ENCODE measurements at regions not wholly inside any gene's neighbourhood (a gene's known extent, or its start where the extent isn't known, plus 50 kb on each side); places are given as distances from the start of the nearest gene placed in this dataset.

DNA sequence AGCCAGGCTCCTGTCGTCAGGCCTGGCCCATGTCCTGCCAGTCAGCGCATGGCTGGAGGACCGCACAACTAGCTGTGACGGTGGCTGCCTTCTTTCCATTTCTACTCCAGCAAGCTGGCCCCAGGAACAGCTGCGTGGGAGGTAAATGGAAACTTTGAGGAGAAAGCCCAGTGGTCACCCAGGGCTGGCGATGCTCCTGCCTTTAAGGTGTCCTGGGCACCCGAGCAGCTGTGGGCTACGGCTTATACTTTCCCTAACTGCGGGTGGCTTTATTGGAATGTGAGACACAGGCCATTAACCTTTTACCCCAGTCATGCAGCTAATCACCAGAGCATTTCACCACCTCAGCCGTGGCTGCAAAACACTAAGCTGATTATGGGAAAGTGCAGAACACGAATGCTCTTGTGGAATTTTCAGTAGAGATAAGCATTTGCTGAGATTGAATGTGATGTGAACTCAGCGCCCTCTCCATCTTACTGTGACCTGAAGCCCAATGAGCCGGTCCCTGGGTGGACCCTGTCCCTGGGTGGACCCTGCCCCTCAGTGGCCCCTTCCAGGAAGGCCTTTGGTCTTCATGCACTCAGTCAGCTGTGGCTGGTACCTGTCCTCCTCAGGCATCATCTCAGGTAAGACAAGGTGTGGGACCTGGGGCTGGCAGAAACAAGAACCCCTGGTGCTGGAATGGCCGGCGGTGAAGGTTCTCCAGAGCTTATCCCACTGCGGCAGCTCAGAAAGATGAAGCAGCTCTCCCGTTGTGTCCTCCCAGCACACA is 275.4 kb upstream of the HS6ST1 start:
- no TSS peak for BruUV-seq (replicated peaks)
- H3K4me2 ChIP-seq (ENCODE audit: insufficient read depth, low read length) = no peak overlapping the region
- no peaks in the 10 kb centered on the region for H3K36me3 ChIP-seq (ENCODE audit: control insufficient read depth in 2 of 2, extremely low read depth in 1 of 2, insufficient read depth in 2 of 2, low read length in 2 of 2)
- no peaks in the 10 kb centered on the region for H3K9me1 ChIP-seq (replicated peaks; ENCODE audit: control insufficient read depth, extremely low read depth, insufficient read depth, low read length)
- no peaks in the 10 kb centered on the region for H3K9me3 ChIP-seq (replicated peaks; ENCODE audit: control insufficient read depth, insufficient read depth, low read length)
- no peaks in the 10 kb centered on the region for H3K4me1 ChIP-seq (ENCODE audit: control insufficient read depth, extremely low read depth, insufficient read depth, low read length)
- H3K79me2 ChIP-seq (ENCODE audit: control insufficient read depth, insufficient read depth, low read length) = no peaks in the 10 kb centered on the region
- no peak overlapping the region for H3K27ac ChIP-seq (ENCODE audit: insufficient read depth, low read depth, low read length)
- ChIA-PET CTCF (no interaction called here), POLR2A (no interaction called here)
- no peak for DNase-seq (ENCODE audit: low read depth, low spot score)
- TF ChIP-seq POLR2AphosphoS5 (IDR thresholded peaks at IDR 0.05; ENCODE audit: insufficient read depth, low read depth, low read length) (no peak), JUN (IDR thresholded peaks at IDR 0.05; ENCODE audit: borderline replicate concordance, insufficient read depth, insufficient read length, low read depth) (no peak), EZH2 (IDR thresholded peaks at IDR 0.05; ENCODE audit: borderline replicate concordance, low read depth, low read length, severe bottlenecking) (no peak)
- FAIRE-seq = no peak
- intact Hi-C loops (cut with micrococcal nuclease) (no loop called here), dilution Hi-C loops (cut with MboI; ENCODE audit: extremely low pct_ligation_motif_present, low sequenced_read_pairs) (no loop called here)
- no peaks in the 10 kb centered on the region for H4K20me1 ChIP-seq (replicated peaks; ENCODE audit: control insufficient read depth, extremely low read depth, insufficient read depth, low read length)
- no peaks in the 10 kb centered on the region for H3K27me3 ChIP-seq (ENCODE audit: control insufficient read depth in 2 of 2, insufficient read depth in 2 of 2, low read length in 2 of 2)
- H2AFZ ChIP-seq (ENCODE audit: low read depth, low read length) = no peak overlapping the region
- H3K9ac ChIP-seq (replicated peaks; ENCODE audit: extremely low read depth, insufficient read depth, low read length) = no peak overlapping the region
- H3K4me3 ChIP-seq (replicated peaks in 1 of 3; ENCODE audit: insufficient read depth in 1 of 3, low read depth in 1 of 3, low read length in 3 of 3) = no peak overlapping the region

DNA sequence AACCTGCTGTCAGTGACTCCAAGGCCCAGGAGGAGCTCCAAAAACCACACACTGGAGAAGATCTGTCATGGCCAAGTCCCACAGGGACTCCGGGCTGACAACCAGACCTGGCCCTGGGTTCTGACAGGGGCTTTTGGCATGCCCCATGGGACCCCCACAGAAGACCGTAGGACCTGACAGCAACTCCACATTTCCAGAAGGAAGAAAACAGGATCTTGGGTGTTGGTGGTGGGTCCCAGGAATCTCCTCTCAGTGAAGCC is 275.9 kb upstream of the HS6ST1 start:
- Histone ChIP-seq H3K9me1 (replicated peaks; ENCODE audit: control insufficient read depth, extremely low read depth, insufficient read depth, low read length) (no peaks in the 10 kb centered on the region), H4K20me1 (replicated peaks; ENCODE audit: control insufficient read depth, extremely low read depth, insufficient read depth, low read length) (no peaks in the 10 kb centered on the region), H2AFZ (ENCODE audit: low read depth, low read length) (no peak overlapping the region), H3K36me3 (ENCODE audit: control insufficient read depth in 2 of 2, extremely low read depth in 1 of 2, insufficient read depth in 2 of 2, low read length in 2 of 2) (no peaks in the 10 kb centered on the region), H3K27me3 (ENCODE audit: control insufficient read depth in 2 of 2, insufficient read depth in 2 of 2, low read length in 2 of 2) (no peaks in the 10 kb centered on the region), H3K9ac (replicated peaks; ENCODE audit: extremely low read depth, insufficient read depth, low read length) (no peak overlapping the region), H3K27ac (ENCODE audit: insufficient read depth, low read depth, low read length) (no peak overlapping the region), H3K4me1 (ENCODE audit: control insufficient read depth, extremely low read depth, insufficient read depth, low read length) (no peaks in the 10 kb centered on the region), H3K4me2 (ENCODE audit: insufficient read depth, low read length) (no peak overlapping the region), H3K79me2 (ENCODE audit: control insufficient read depth, insufficient read depth, low read length) (no peaks in the 10 kb centered on the region), H3K4me3 (replicated peaks in 1 of 3; ENCODE audit: insufficient read depth in 1 of 3, low read depth in 1 of 3, low read length in 3 of 3) (no peak overlapping the region), H3K9me3 (replicated peaks; ENCODE audit: control insufficient read depth, insufficient read depth, low read length) (no peaks in the 10 kb centered on the region)
- no peak for FAIRE-seq
- TF ChIP-seq JUN (IDR thresholded peaks at IDR 0.05; ENCODE audit: borderline replicate concordance, insufficient read depth, insufficient read length, low read depth) = no peak
- no peak for TF ChIP-seq EZH2 (IDR thresholded peaks at IDR 0.05; ENCODE audit: borderline replicate concordance, low read depth, low read length, severe bottlenecking)
- no peak for TF ChIP-seq POLR2AphosphoS5 (IDR thresholded peaks at IDR 0.05; ENCODE audit: insufficient read depth, low read depth, low read length)
- TF ChIP-seq, protein P1, sequence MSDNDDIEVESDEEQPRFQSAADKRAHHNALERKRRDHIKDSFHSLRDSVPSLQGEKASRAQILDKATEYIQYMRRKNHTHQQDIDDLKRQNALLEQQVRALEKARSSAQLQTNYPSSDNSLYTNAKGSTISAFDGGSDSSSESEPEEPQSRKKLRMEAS (IDR thresholded peaks at IDR 0.05; ENCODE audit: insufficient read depth, insufficient read length) = no peak
- no peak for TF ChIP-seq MYC (IDR thresholded peaks at IDR 0.05; ENCODE audit: low read depth, low read length)
- TF ChIP-seq, protein P2, sequence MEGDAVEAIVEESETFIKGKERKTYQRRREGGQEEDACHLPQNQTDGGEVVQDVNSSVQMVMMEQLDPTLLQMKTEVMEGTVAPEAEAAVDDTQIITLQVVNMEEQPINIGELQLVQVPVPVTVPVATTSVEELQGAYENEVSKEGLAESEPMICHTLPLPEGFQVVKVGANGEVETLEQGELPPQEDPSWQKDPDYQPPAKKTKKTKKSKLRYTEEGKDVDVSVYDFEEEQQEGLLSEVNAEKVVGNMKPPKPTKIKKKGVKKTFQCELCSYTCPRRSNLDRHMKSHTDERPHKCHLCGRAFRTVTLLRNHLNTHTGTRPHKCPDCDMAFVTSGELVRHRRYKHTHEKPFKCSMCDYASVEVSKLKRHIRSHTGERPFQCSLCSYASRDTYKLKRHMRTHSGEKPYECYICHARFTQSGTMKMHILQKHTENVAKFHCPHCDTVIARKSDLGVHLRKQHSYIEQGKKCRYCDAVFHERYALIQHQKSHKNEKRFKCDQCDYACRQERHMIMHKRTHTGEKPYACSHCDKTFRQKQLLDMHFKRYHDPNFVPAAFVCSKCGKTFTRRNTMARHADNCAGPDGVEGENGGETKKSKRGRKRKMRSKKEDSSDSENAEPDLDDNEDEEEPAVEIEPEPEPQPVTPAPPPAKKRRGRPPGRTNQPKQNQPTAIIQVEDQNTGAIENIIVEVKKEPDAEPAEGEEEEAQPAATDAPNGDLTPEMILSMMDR (IDR thresholded peaks at IDR 0.05; ENCODE audit: extremely low read depth in 1 of 2, insufficient read depth in 1 of 2, low read depth in 1 of 2, low read length in 2 of 2) = no peak
- no peak for TF ChIP-seq POLR2A (IDR thresholded peaks at IDR 0.05; ENCODE audit: low read depth, low read length)
- TF ChIP-seq FOS (IDR thresholded peaks at IDR 0.05; ENCODE audit: borderline replicate concordance, insufficient read depth, low read length) = no peak
- no peak for TF ChIP-seq GATA2 (IDR thresholded peaks at IDR 0.05; ENCODE audit: insufficient read depth, insufficient read length, low read depth, low read length)
- ChIA-PET POLR2A (no interaction called here), CTCF (no interaction called here)
- no peak for DNase-seq (ENCODE audit: low read depth, low spot score)
- dilution Hi-C loops (cut with MboI; ENCODE audit: extremely low pct_ligation_motif_present, low sequenced_read_pairs) = no loop called here
- no TSS peak for BruUV-seq (replicated peaks)
- intact Hi-C loops (cut with micrococcal nuclease) = no loop called here
